HCT116 (cell line): ENCODE measurements at regions not wholly inside any gene's neighbourhood (a gene's known extent, or its start where the extent isn't known, plus 50 kb on each side); places are given as distances from the start of the nearest gene placed in this dataset.

Experiments
- ATAC-seq: fragments of 200-7000 bp; cut with Tn5 transposase; 2 replicates; pipeline ENCODE4 v1.9.1; 2020; ENCODE audit warnings: mild to moderate bottlenecking, moderate library complexity
- BruUV-seq: library from RNA; stranded (reverse); fragments of 400-500 nt; replicated peaks from 2 replicates; lab custom pipeline; 2021; lab: Mats Ljungman, UMichigan
- CTCF ChIA-PET: fragments of 300-600 bp; sonication (Branson Sonifier 250); formaldehyde crosslinking; loops from one replicate; lab custom pipeline; 2021; ENCODE audit warnings: antibody characterized with exemption; lab: Charles Lee
- POLR2A ChIA-PET: fragments of 300-600, 350-600 bp; sonication (Branson Sonifier 250); formaldehyde crosslinking; loops from one replicate; lab custom pipeline; 2021; ENCODE audit warnings: antibody characterized with exemption; lab: Charles Lee
- RAD21 ChIA-PET, 2 experiments: fragments of 300-600 bp; sonication (Branson Sonifier 250); formaldehyde crosslinking; loops; one replicate each; lab custom pipeline; 2023; ENCODE audit warnings: low total read pairs in 2 of 2; ENCODE audit not compliant: uncharacterized antibody in 2 of 2, unreplicated experiment in 2 of 2, low non-redundant PET in 1 of 2; lab: Charles Lee
- DNase-seq: peaks from one replicate; pipeline ENCODE4 v3.0.0-alpha.2; 2010; ENCODE audit warnings: low read depth, low spot score
- H2AFZ ChIP-seq: fragments of 200-600 bp; shearing (Covaris generic), sonication (generic); 2 replicates; pipeline ENCODE4 v1.6.1; 2017; ENCODE audit warnings: low read depth, mixed run types, mixed read lengths, antibody characterized with exemption, low read length; ENCODE audit not compliant: poor library complexity, severe bottlenecking
- H3K27ac ChIP-seq: 2 replicates; pipeline ENCODE4 v1.5.1; 2012; ENCODE audit warnings: low read depth, low read length
- H3K27me3 ChIP-seq: fragments of 200-600 bp; sonication (generic); 2 replicates; pipeline ENCODE4 v1.6.1; 2016; ENCODE audit warnings: mixed run types, low read length, mixed read lengths; ENCODE audit not compliant: insufficient read depth
- H3K36me3 ChIP-seq, 2 experiments: fragments of 200-500 bp in 1 of 2; fragments of 200-600 bp in 1 of 2; sonication (Bioruptor generic) in 1 of 2; sonication (generic) in 1 of 2; 2 replicates each; pipeline versions ENCODE4 v1.5.1 to v1.6.1; 2014 to 2016; ENCODE audit warnings: low read length in 2 of 2, inconsistent platforms in 1 of 2, mixed read lengths in 1 of 2, mixed run types in 1 of 2; ENCODE audit not compliant: insufficient read depth in 2 of 2, control insufficient read depth in 1 of 2
- H3K4me1 ChIP-seq, 2 experiments: fragments of 200-600 bp in 1 of 2; sonication (generic) in 1 of 2; 2 replicates each; pipeline versions ENCODE4 v1.5.1 to v1.6.1; 2012 to 2017; ENCODE audit warnings: low read length in 2 of 2, inconsistent platforms in 1 of 2, mild to moderate bottlenecking in 1 of 2, mixed read lengths in 1 of 2, mixed run types in 1 of 2, moderate library complexity in 1 of 2; ENCODE audit not compliant: insufficient read depth in 2 of 2, control insufficient read depth in 1 of 2
- H3K4me2 ChIP-seq: fragments of 200-600 bp; sonication (generic); 2 replicates; pipeline ENCODE4 v1.6.1; 2017; ENCODE audit warnings: mixed run types, low read length, mixed read lengths
- H3K4me3 ChIP-seq, 2 experiments: fragments of 200-600 bp in 1 of 2; sonication (generic) in 1 of 2; replicated peaks in 1 of 2; 2 replicates each; pipeline ENCODE4 v1.5.1; 2011 to 2016; ENCODE audit warnings: low read length in 2 of 2, control low read depth in 1 of 2, low read depth in 1 of 2, mild to moderate bottlenecking in 1 of 2, mixed read lengths in 1 of 2, mixed run types in 1 of 2
- H3K79me2 ChIP-seq: fragments of 200-600 bp; sonication (generic); 2 replicates; pipeline ENCODE4 v1.6.1; 2017; ENCODE audit warnings: mild to moderate bottlenecking, mixed run types, low read length, moderate library complexity, mixed read lengths; ENCODE audit not compliant: insufficient read depth
- H3K9ac ChIP-seq: fragments of 200-600 bp; sonication (generic); 2 replicates; pipeline ENCODE4 v1.6.1; 2016; ENCODE audit warnings: low read length, mixed read lengths
- H3K9me2 ChIP-seq: fragments of 200-600 bp; sonication (generic), shearing (Covaris generic); 2 replicates; pipeline ENCODE4 v1.6.1; 2017; ENCODE audit warnings: mixed run types, mild to moderate bottlenecking, moderate library complexity; ENCODE audit not compliant: insufficient read depth
- H3K9me3 ChIP-seq, 2 experiments: fragments of 200-500 bp in 1 of 2; fragments of 200-600 bp in 1 of 2; sonication (Bioruptor generic) in 1 of 2; sonication (generic) in 1 of 2; 2 replicates each; pipeline ENCODE4 v1.6.1; 2014 to 2017; ENCODE audit warnings: low read length in 2 of 2, mixed read lengths in 2 of 2, inconsistent platforms in 1 of 2, low read depth in 1 of 2, mild to moderate bottlenecking in 1 of 2, mixed run types in 1 of 2, moderate library complexity in 1 of 2; ENCODE audit not compliant: control insufficient read depth in 1 of 2, insufficient read depth in 1 of 2
- H4K20me1 ChIP-seq: fragments of 200-600 bp; sonication (generic), shearing (Covaris generic); 2 replicates; pipeline ENCODE4 v1.6.1; 2017; ENCODE audit warnings: mixed run types, mild to moderate bottlenecking, moderate library complexity; ENCODE audit not compliant: insufficient read depth
- CEBPB ChIP-seq: IDR thresholded peaks from 2 replicates; pipeline ENCODE4 v1.6.1; 2012; ENCODE audit warnings: low read depth
- FOSL1 ChIP-seq: IDR thresholded peaks from 2 replicates; pipeline ENCODE4 v1.6.1; 2012; ENCODE audit warnings: low read depth
- JUND ChIP-seq: IDR thresholded peaks from 2 replicates; pipeline ENCODE4 v1.6.1; 2012
- SP1 ChIP-seq: IDR thresholded peaks from 2 replicates; pipeline ENCODE4 v1.6.1; 2012; ENCODE audit warnings: low read depth
- TCF7L2 ChIP-seq: IDR thresholded peaks from 2 replicates; pipeline ENCODE4 v1.7.0; 2011; ENCODE audit warnings: borderline replicate concordance, inconsistent platforms; ENCODE audit not compliant: insufficient read depth, insufficient read length; ENCODE audit errors: extremely low read depth
- YY1 ChIP-seq: IDR thresholded peaks from 2 replicates; pipeline ENCODE4 v1.6.1; 2011; ENCODE audit warnings: low read length, low read depth, moderate library complexity, mild to moderate bottlenecking; ENCODE audit not compliant: insufficient replicate concordance; ENCODE audit errors: extremely low read depth
- ZFX ChIP-seq: fragments of 450-650 bp; IDR thresholded peaks from 2 replicates; pipeline ENCODE4 v1.6.1; 2017
- intact Hi-C: fragments of 100-400 bp; cut with micrococcal nuclease; formaldehyde crosslinking; loops from 2 replicates; pipeline ENCODE4 v1.10.0; 2022

DNA sequence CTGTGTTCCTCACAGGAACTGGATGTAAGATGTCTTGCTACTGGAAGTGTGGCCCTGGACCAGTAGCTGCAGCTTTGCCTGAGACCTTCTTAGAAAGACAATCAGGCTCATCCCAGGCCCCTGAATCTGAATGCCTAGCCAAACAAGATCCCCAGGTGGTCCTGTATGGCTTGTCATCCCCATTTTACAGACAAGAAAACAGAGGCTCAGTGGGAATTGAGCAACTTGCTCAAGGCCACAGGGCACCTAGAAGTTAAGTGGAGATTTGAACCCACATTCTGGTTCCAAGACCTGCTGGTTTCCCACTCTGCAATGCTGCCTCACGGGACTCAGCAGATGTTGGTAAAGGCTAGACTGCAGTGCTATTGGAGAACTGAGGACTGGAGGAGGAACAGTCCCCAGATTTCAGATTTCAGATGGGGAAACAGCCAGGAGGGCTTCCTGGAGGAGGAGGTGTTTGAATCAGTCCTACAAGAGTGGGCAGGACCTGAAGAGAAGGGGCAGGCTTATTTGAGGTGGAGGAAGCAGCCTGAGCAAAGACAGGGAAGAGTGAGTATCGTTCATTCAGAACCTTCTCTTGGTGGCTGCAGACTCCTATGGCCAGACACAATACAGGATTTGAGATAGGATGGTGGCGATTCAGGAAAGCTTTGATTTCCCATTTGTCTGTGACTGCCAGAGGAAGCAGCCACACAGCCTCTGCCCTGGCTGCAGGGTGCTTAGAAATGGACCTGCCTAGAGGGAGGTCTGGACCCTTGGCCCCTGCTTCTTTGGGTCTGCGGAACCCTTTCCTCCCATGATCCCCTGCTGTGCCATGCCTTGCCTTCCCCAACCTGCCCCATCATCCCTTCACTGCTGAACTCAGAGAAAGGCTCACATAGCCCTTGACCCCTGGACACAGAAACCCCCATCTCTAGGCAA is 233.4 kb upstream of the NLRP1 start:
- intact Hi-C loops, result no loop called here

DNA sequence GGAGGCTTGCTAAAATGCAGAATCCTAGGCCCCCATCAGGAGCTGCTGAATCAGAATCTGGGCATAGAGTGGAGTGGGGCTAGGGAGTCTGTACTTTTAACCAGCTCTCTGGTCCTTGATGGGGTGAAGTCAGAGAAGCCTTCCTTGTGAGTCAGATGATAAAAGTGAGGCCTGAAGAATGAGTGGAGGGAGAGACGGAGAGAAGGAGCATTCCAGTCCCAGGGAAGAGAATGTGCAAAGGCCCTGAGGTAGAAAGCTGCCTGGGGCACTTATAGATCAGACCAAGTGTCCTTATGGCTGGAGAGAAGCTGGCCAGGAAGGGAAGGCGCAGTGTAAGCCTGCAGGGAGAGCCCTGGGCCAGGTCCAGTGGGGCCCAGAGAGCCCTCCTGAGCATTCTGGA is 235.1 kb upstream of the NLRP1 start:
- TF ChIP-seq YY1 (no peak), CEBPB (no peak), FOSL1 (no peak), SP1 (no peak), ZFX (no peak), TCF7L2 (no peak), JUND (no peak)
- no TSS peak for BruUV-seq
- POLR2A ChIA-PET, result no interaction called here
- H3K79me2 ChIP-seq, result no peaks in the 10 kb centered on the region
- no peak overlapping the region for H2AFZ ChIP-seq
- intact Hi-C loops, result no loop called here
- CTCF ChIA-PET, result no interaction called here
- no peak overlapping the region for H3K4me3 ChIP-seq
- no peak overlapping the region for H3K4me2 ChIP-seq
- no peaks in the 10 kb centered on the region; the same call in 1 of the 2 replicates for H3K27me3 ChIP-seq
- no peaks in the 10 kb centered on the region for H3K9me2 ChIP-seq
- no peak overlapping the region for H3K27ac ChIP-seq
- no peaks in the 10 kb centered on the region for H3K36me3 ChIP-seq
- no peaks in the 10 kb centered on the region for H3K9me3 ChIP-seq
- peaks cover 12 to 35% of the 10 kb centered on the region in 2 experiments; a peak in 3 of 4 replicates for H3K4me1 ChIP-seq
- ATAC-seq (no peak), DNase-seq (no peak)
- no peak overlapping the region for H3K9ac ChIP-seq
- RAD21 ChIA-PET, result no interaction called here
- no peaks in the 10 kb centered on the region for H4K20me1 ChIP-seq

More for the DNA sequence above, 233.4 kb upstream of the NLRP1 start:
- no peaks in the 10 kb centered on the region for H3K79me2 ChIP-seq
- TF ChIP-seq FOSL1, result no peak
- no peak for TF ChIP-seq YY1
- no peaks in the 10 kb centered on the region for H3K9me3 ChIP-seq
- no peaks in the 10 kb centered on the region; the same call in 1 of the 2 replicates for H3K27me3 ChIP-seq
- H4K20me1 ChIP-seq, result no peaks in the 10 kb centered on the region
- no peak overlapping the region for H3K4me3 ChIP-seq
- no peak overlapping the region for H3K4me2 ChIP-seq
- no peaks in the 10 kb centered on the region for H3K36me3 ChIP-seq
- ATAC-seq (no peak), DNase-seq (no peak)
- no peak overlapping the region for H3K27ac ChIP-seq
- ChIA-PET RAD21 (no interaction called here), POLR2A (no interaction called here), CTCF (no interaction called here)
- no peaks in the 10 kb centered on the region for H3K9me2 ChIP-seq
- H2AFZ ChIP-seq, result no peak overlapping the region
- BruUV-seq, result no TSS peak
- H3K9ac ChIP-seq, result no peak overlapping the region
- peaks cover 9 to 25% of the 10 kb centered on the region in 2 experiments; a peak in 3 of 4 replicates for H3K4me1 ChIP-seq
